ENCODE measurements at regions not wholly inside any gene's neighbourhood (a gene's known extent, or its start where the extent isn't known, plus 50 kb on each side); places are given as distances from the start of the nearest gene placed in this dataset.
"Not testable (repeated sequence)": the region's sequence is repeated elsewhere in the genome, so short reads cannot be mapped to it uniquely, and the experiment has no call there.

- no peak for DNase-seq
Observed at GRCh38 chr10:2887391-2888070, 179.8 kb upstream of the PFKP start.

GRCh38 chr10:2886662-2887061 is 180.7 kb upstream of the PFKP start:
- no peak for DNase-seq

GRCh38 chr10:2885288-2886278 is 181.8 kb upstream of the PFKP start:
- DNase-seq: no peak

GRCh38 chr10:2883983-2884540 is 183.3 kb upstream of the PFKP start:
- DNase-seq: not testable (repeated sequence)

- no peak for DNase-seq
Observed at GRCh38 chr10:2883238-2883637, 184.1 kb upstream of the PFKP start.

- peak; percentile 56 for DNase-seq
Observed at GRCh38 chr10:2882628-2883027, 184.7 kb upstream of the PFKP start.

GRCh38 chr10:2881720-2882620 is 185.4 kb upstream of the PFKP start:
- DNase-seq: no peak

GRCh38 chr10:2880050-2880449 is 187.3 kb upstream of the PFKP start:
- DNase-seq: not testable (repeated sequence)

GRCh38 chr10:2878818-2879217 is 188.5 kb upstream of the PFKP start:
- no peak for DNase-seq

GRCh38 chr10:2876032-2876431 is 191.3 kb upstream of the PFKP start:
- no peak for DNase-seq

GRCh38 chr10:2874963-2875362 is 192.4 kb upstream of the PFKP start:
- DNase-seq: no peak

GRCh38 chr10:2873769-2874168 is 193.6 kb upstream of the PFKP start:
- DNase-seq: no peak

GRCh38 chr10:2871673-2872219 is 195.6 kb upstream of the PFKP start:
- no peak for DNase-seq

GRCh38 chr10:2870654-2871053 is 196.7 kb upstream of the PFKP start:
- no peak for DNase-seq

- DNase-seq: no peak
Observed at GRCh38 chr10:2867788-2868299, 199.5 kb upstream of the PFKP start.

- DNase-seq: no peak
Observed at GRCh38 chr10:2866569-2866968, 200.8 kb upstream of the PFKP start.

- DNase-seq: no peak
Observed at GRCh38 chr10:2861632-2862210, 205.6 kb upstream of the PFKP start.

GRCh38 chr10:2858452-2858851 is 208.9 kb upstream of the PFKP start:
- no peak for DNase-seq

GRCh38 chr10:2856598-2856997 is 210.8 kb upstream of the PFKP start:
- no peak for DNase-seq

GRCh38 chr10:2852574-2853323 is 214.6 kb upstream of the PFKP start:
- DNase-seq: no peak

- DNase-seq: no peak
Observed at GRCh38 chr10:2851566-2851965, 215.8 kb upstream of the PFKP start.
